ENCODE measurements at regions not wholly inside any gene's neighbourhood (a gene's known extent, or its start where the extent isn't known, plus 50 kb on each side); places are given as distances from the start of the nearest gene placed in this dataset.
"Not testable (repeated sequence)": the region's sequence is repeated elsewhere in the genome, so short reads cannot be mapped to it uniquely, and the experiment has no call there.

- Histone ChIP-seq H3K4me3 (ENCODE audit: low read depth, low read length) (no peak overlapping the region), H3K36me3 (ENCODE audit: control insufficient read depth, insufficient read depth, low read length) (no peaks in the 10 kb centered on the region), H3K27me3 (ENCODE audit: control insufficient read depth, insufficient read depth, low read length) (no peaks in the 10 kb centered on the region)
- no peak for TF ChIP-seq CTCF (IDR thresholded peaks at IDR 0.05; ENCODE audit: insufficient read depth, low read length, poor library complexity, severe bottlenecking)
- no peak for DNase-seq (ENCODE audit: low read depth)
These were observed 632.6 kb upstream of the KCND2 start for GRCh38 chr7:119640326-119640725.

- H3K4me3 ChIP-seq (ENCODE audit: low read depth, low read length), result no peak overlapping the region
- H3K27me3 ChIP-seq (ENCODE audit: control insufficient read depth, insufficient read depth, low read length), result no peaks in the 10 kb centered on the region
- no peak for DNase-seq (ENCODE audit: low read depth)
- TF ChIP-seq CTCF (IDR thresholded peaks at IDR 0.05; ENCODE audit: insufficient read depth, low read length, poor library complexity, severe bottlenecking), result no peak
- H3K36me3 ChIP-seq (ENCODE audit: control insufficient read depth, insufficient read depth, low read length), result no peaks in the 10 kb centered on the region
These were observed 632.1 kb upstream of the KCND2 start for GRCh38 chr7:119640861-119641260.

GRCh38 chr7:119643558-119643957 is 629.4 kb upstream of the KCND2 start:
- Histone ChIP-seq H3K27me3 (ENCODE audit: control insufficient read depth, insufficient read depth, low read length) (no peaks in the 10 kb centered on the region), H3K36me3 (ENCODE audit: control insufficient read depth, insufficient read depth, low read length) (no peaks in the 10 kb centered on the region), H3K4me3 (ENCODE audit: low read depth, low read length) (no peak overlapping the region)
- no peak for TF ChIP-seq CTCF (IDR thresholded peaks at IDR 0.05; ENCODE audit: insufficient read depth, low read length, poor library complexity, severe bottlenecking)
- DNase-seq (ENCODE audit: low read depth), result no peak

GRCh38 chr7:119647286-119647685 is 625.7 kb upstream of the KCND2 start:
- H3K27me3 ChIP-seq (ENCODE audit: control insufficient read depth, insufficient read depth, low read length), result no peaks in the 10 kb centered on the region
- TF ChIP-seq CTCF (IDR thresholded peaks at IDR 0.05; ENCODE audit: insufficient read depth, low read length, poor library complexity, severe bottlenecking), result no peak
- no peaks in the 10 kb centered on the region for H3K36me3 ChIP-seq (ENCODE audit: control insufficient read depth, insufficient read depth, low read length)
- H3K4me3 ChIP-seq (ENCODE audit: low read depth, low read length), result no peak overlapping the region
- no peak for DNase-seq (ENCODE audit: low read depth)

- DNase-seq (ENCODE audit: low read depth); H3K27me3 ChIP-seq (ENCODE audit: control insufficient read depth, insufficient read depth, low read length); H3K36me3 ChIP-seq (ENCODE audit: control insufficient read depth, insufficient read depth, low read length); H3K4me3 ChIP-seq (ENCODE audit: low read depth, low read length): not testable (repeated sequence)
These were observed 624.2 kb upstream of the KCND2 start for GRCh38 chr7:119648752-119649151.

GRCh38 chr7:119660080-119660479 is 612.9 kb upstream of the KCND2 start:
- Histone ChIP-seq H3K27me3 (ENCODE audit: control insufficient read depth, insufficient read depth, low read length) (no peaks in the 10 kb centered on the region), H3K4me3 (ENCODE audit: low read depth, low read length) (no peak overlapping the region), H3K36me3 (ENCODE audit: control insufficient read depth, insufficient read depth, low read length) (no peaks in the 10 kb centered on the region)
- TF ChIP-seq CTCF (IDR thresholded peaks at IDR 0.05; ENCODE audit: insufficient read depth, low read length, poor library complexity, severe bottlenecking), result no peak
- no peak for DNase-seq (ENCODE audit: low read depth)
